CD8-positive, alpha-beta memory T cell (primary cell): ENCODE measurements at regions not wholly inside any gene's neighbourhood (a gene's known extent, or its start where the extent isn't known, plus 50 kb on each side); places are given as distances from the start of the nearest gene placed in this dataset.

Experiments used
- CTCF ChIA-PET: fragments of 350-600 bp; sonication (Branson Sonifier 250); formaldehyde crosslinking; loops from one replicate; lab custom pipeline; 2021; ENCODE audit warnings: antibody characterized with exemption; lab: Charles Lee
- POLR2A ChIA-PET: fragments of 350-600 bp; sonication (Branson Sonifier 250); formaldehyde crosslinking; loops from one replicate; lab custom pipeline; 2021; ENCODE audit warnings: antibody characterized with exemption; lab: Charles Lee
- DNase-seq, 5 donors: peaks; one replicate each; pipeline versions ENCODE4 v3.0.0 to v3.0.0-alpha.2; 2020 to 2022; ENCODE audit warnings: mixed read lengths in 1 of 5
- H3K27ac ChIP-seq: one replicate; pipeline ENCODE4 v1.7.0; 2013; ENCODE audit warnings: low read depth, mild to moderate bottlenecking, low read length, moderate library complexity
- H3K27me3 ChIP-seq: 2 replicates; pipeline ENCODE4 v1.7.0; 2013; ENCODE audit warnings: low read length, mild to moderate bottlenecking; ENCODE audit not compliant: insufficient read depth, poor library complexity, severe bottlenecking
- H3K36me3 ChIP-seq: 2 replicates; pipeline ENCODE4 v1.7.0; 2013; ENCODE audit warnings: mild to moderate bottlenecking, low read length, moderate library complexity; ENCODE audit not compliant: insufficient read depth
- H3K4me1 ChIP-seq: 2 replicates; pipeline ENCODE4 v1.7.0; 2013; ENCODE audit warnings: mild to moderate bottlenecking, low read length, moderate library complexity; ENCODE audit not compliant: insufficient read depth
- H3K4me3 ChIP-seq: 2 replicates; pipeline ENCODE4 v1.7.0; 2013; ENCODE audit warnings: mild to moderate bottlenecking, low read length
- H3K9me3 ChIP-seq: 2 replicates; pipeline ENCODE4 v1.7.0; 2013; ENCODE audit warnings: mild to moderate bottlenecking, low read length
- H3K27ac Mint-ChIP-seq, 8 donors: one replicate each; pipeline ENCODE4 v1.8.0; 2020 to 2021; ENCODE audit warnings: mixed read lengths in 8 of 8, mild to moderate bottlenecking in 6 of 8, inconsistent platforms in 3 of 8, moderate library complexity in 3 of 8
- H3K27me3 Mint-ChIP-seq, 2 donors: one replicate each; pipeline ENCODE4 v1.8.0; 2020 to 2021; ENCODE audit warnings: mixed read lengths in 2 of 2, mild to moderate bottlenecking in 1 of 2, moderate library complexity in 1 of 2
- H3K36me3 Mint-ChIP-seq, 3 donors: one replicate each; pipeline ENCODE4 v1.8.0; 2020 to 2021; ENCODE audit warnings: mixed read lengths in 3 of 3, inconsistent platforms in 1 of 3, mild to moderate bottlenecking in 1 of 3
- H3K4me1 Mint-ChIP-seq, 3 donors: one replicate each; pipeline ENCODE4 v1.8.0; 2020 to 2021; ENCODE audit warnings: mixed read lengths in 3 of 3, inconsistent platforms in 1 of 3, mild to moderate bottlenecking in 1 of 3
- H3K4me3 Mint-ChIP-seq, 7 donors: one replicate each; pipeline ENCODE4 v1.8.0; 2020 to 2021; ENCODE audit warnings: mixed read lengths in 7 of 7, mild to moderate bottlenecking in 6 of 7, moderate library complexity in 4 of 7, inconsistent platforms in 2 of 7
- H3K9me3 Mint-ChIP-seq, 5 donors: one replicate each; pipeline ENCODE4 v1.8.0; 2020 to 2022; ENCODE audit warnings: mixed read lengths in 5 of 5, mild to moderate bottlenecking in 3 of 5, moderate library complexity in 2 of 5, inconsistent platforms in 1 of 5

DNA sequence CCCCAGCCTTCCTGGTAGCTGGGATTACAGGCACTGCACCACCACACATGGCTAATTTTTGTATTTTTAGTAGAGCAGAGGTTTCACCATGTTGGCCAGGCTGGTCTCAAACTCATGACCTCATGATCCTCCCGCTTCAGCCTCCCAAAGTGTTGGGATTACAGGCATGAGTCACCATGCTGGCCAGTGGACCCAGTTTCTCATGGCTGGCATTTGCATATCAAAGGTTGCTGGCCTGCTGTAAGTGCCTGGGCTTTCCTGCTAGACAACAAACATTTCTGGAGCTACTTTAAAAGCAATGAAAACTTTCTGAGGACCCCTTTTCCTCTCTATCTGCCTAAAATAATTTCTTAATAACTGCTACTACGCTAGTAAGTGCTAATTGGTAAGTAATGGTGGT is 228.2 kb downstream of the PCDH10 start:
- H3K36me3 ChIP-seq, result no peaks in the 10 kb centered on the region
- H3K27ac ChIP-seq, result no peak overlapping the region
- H3K27me3 ChIP-seq, result no peaks in the 10 kb centered on the region
- Mint-ChIP-seq H3K27me3 (no peaks in the 10 kb centered on the region), H3K4me3 (no peak overlapping the region), H3K9me3 (peaks cover 2 to 33% (median 18%) of the 10 kb centered on the region in 5 donors), H3K4me1 (no peaks in the 10 kb centered on the region), H3K27ac (no peak overlapping the region), H3K36me3 (peaks cover 0 to 4% (median 0%) of the 10 kb centered on the region in 3 donors)
- CTCF ChIA-PET, result no interaction called here
- no peak for DNase-seq
- POLR2A ChIA-PET, result no interaction called here
- H3K4me3 ChIP-seq, result no peak overlapping the region
- no peaks in the 10 kb centered on the region for H3K4me1 ChIP-seq
- H3K9me3 ChIP-seq, result no peaks in the 10 kb centered on the region

DNA sequence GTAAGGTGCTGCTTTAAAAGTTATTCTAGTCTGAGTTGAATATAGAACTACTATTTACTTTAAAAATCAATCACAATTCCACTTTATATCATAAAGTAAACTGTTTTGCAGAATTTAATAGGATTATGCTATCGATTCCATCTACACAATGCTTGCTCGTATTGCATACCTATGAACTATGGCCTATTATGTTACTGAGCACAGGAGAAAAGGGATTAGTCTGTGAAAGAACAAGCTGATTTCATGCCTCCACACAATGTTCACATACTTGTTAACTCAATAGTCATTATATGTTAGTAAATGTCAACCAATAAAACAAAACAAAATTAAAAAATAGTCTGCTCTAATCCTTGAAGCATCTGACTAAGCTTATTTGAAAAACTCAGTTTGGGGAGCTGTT is 223.6 kb downstream of the PCDH10 start:
- Mint-ChIP-seq H3K27me3 (no peaks in the 10 kb centered on the region), H3K9me3 (peaks cover 0 to 25% (median 12%) of the 10 kb centered on the region in 5 donors), H3K27ac (no peak overlapping the region), H3K36me3 (peaks cover 0 to 4% (median 0%) of the 10 kb centered on the region in 3 donors), H3K4me3 (no peak overlapping the region), H3K4me1 (no peaks in the 10 kb centered on the region)
- Histone ChIP-seq H3K36me3 (no peaks in the 10 kb centered on the region), H3K4me3 (no peak overlapping the region), H3K27ac (no peak overlapping the region), H3K27me3 (no peaks in the 10 kb centered on the region), H3K4me1 (no peaks in the 10 kb centered on the region), H3K9me3 (no peaks in the 10 kb centered on the region)
- CTCF ChIA-PET, result no interaction called here
- no peak for DNase-seq
- POLR2A ChIA-PET, result no interaction called here

DNA sequence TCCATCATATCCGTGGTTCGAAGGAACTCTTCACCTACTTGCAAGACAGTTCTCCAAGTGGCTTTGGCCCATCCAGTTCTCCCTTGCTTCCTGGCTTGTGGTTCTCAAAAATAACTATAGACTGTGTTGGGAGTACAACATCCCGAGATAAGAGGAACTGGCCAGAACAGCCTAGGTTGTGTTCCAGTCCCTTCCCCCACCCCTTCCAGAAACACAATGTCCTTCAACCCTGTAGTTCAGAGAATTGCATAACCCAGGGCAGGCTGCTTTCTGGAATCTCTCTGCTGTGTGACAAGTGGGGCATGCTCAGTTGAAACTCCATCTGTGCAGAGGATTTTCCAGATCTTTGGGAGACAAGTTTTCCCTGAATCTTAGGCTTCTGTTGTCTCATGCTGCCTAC is 206.5 kb downstream of the PCDH10 start:
- H3K4me1 Mint-ChIP-seq, result no peaks in the 10 kb centered on the region
- peaks cover 0 to 2% of the 10 kb centered on the region in 2 donors for H3K27me3 Mint-ChIP-seq
- Histone ChIP-seq H3K27me3 (no peaks in the 10 kb centered on the region), H3K4me3 (no peak overlapping the region), H3K9me3 (no peaks in the 10 kb centered on the region), H3K27ac (no peak overlapping the region), H3K36me3 (no peaks in the 10 kb centered on the region), H3K4me1 (no peaks in the 10 kb centered on the region)
- CTCF ChIA-PET, result no interaction called here
- peaks cover 7 to 26% (median 8%) of the 10 kb centered on the region in 5 donors for H3K9me3 Mint-ChIP-seq
- DNase-seq, result no peak
- no peak overlapping the region for H3K4me3 Mint-ChIP-seq
- no peak overlapping the region for H3K27ac Mint-ChIP-seq
- POLR2A ChIA-PET, result no interaction called here
- H3K36me3 Mint-ChIP-seq, result no peaks in the 10 kb centered on the region

DNA sequence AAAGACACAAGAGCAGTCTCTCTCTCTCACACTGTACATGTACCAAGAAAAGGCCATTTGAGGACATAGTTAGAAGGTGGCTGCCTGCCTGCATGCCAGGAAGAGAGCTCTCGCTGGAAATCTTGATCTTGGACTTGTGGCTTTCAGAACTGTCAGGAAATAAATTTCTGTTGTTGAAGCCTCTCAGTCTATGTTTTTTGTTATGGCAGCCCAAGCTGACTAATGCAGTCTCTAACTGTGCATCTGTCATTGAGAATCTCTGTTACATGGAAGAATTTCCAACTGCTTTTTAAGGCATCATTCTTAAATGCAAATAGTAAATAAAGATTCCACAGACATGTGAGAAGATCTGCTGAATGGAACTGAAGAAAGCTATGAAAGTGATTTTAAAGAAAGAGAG is 198.3 kb downstream of the PCDH10 start:
- Mint-ChIP-seq H3K36me3 (no peaks in the 10 kb centered on the region), H3K4me1 (no peaks in the 10 kb centered on the region), H3K27me3 (no peaks in the 10 kb centered on the region), H3K9me3 (peaks cover 0 to 39% (median 10%) of the 10 kb centered on the region in 5 donors), H3K4me3 (no peak overlapping the region), H3K27ac (no peak overlapping the region)
- H3K4me1 ChIP-seq, result no peaks in the 10 kb centered on the region
- H3K27ac ChIP-seq, result no peak overlapping the region
- H3K27me3 ChIP-seq, result no peaks in the 10 kb centered on the region
- no peaks in the 10 kb centered on the region for H3K36me3 ChIP-seq
- DNase-seq, result no peak
- H3K4me3 ChIP-seq, result no peak overlapping the region
- ChIA-PET POLR2A (no interaction called here), CTCF (no interaction called here)
- no peaks in the 10 kb centered on the region for H3K9me3 ChIP-seq

DNA sequence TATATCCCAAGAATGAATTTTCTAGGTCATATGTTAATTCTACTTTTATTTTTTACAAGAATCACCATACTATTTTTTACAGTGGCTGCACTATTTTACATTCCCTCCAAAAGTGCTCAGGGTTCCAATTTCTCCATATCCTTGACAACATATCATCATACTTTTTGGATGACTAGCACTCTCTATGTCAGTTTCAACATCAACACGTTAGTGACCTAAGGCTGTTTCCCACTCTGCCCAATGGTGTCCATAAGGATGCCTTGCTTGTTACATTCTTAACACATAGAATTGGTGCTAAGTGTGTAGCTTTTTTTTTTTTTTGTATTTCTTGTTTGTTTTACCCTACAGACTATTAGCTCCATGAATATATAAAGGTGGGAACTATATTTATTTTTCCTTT is 175.4 kb downstream of the PCDH10 start:
- no peak overlapping the region for H3K27ac Mint-ChIP-seq
- H3K36me3 Mint-ChIP-seq, result no peaks in the 10 kb centered on the region
- ChIA-PET POLR2A (no interaction called here), CTCF (no interaction called here)
- Histone ChIP-seq H3K9me3 (no peaks in the 10 kb centered on the region), H3K36me3 (no peaks in the 10 kb centered on the region), H3K4me3 (no peak overlapping the region), H3K27ac (no peak overlapping the region), H3K27me3 (no peaks in the 10 kb centered on the region), H3K4me1 (no peaks in the 10 kb centered on the region)
- H3K4me1 Mint-ChIP-seq, result no peaks in the 10 kb centered on the region
- H3K27me3 Mint-ChIP-seq, result no peaks in the 10 kb centered on the region
- H3K9me3 Mint-ChIP-seq, result peaks cover 0 to 18% (median 2%) of the 10 kb centered on the region in 5 donors
- H3K4me3 Mint-ChIP-seq, result no peak overlapping the region
- no peak for DNase-seq

DNA sequence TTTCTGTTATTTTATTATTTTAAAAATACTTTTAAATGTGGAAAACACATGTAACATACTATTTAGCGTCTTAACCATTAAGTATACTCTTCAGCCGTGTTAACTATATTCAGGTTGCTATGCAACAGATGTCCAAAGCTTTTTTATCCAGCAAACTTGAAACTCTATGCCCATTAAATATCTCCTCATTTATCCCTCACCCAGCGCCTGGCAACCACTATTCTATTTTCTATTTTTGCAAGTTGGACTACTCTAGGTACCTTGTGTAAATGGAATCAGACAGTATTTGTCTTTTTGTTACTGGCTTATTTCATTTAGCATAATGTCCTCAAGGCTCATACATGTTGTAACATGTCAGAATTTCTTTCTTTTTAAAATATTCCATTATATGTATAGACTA is 174.6 kb downstream of the PCDH10 start:
- DNase-seq, result no peak

DNA sequence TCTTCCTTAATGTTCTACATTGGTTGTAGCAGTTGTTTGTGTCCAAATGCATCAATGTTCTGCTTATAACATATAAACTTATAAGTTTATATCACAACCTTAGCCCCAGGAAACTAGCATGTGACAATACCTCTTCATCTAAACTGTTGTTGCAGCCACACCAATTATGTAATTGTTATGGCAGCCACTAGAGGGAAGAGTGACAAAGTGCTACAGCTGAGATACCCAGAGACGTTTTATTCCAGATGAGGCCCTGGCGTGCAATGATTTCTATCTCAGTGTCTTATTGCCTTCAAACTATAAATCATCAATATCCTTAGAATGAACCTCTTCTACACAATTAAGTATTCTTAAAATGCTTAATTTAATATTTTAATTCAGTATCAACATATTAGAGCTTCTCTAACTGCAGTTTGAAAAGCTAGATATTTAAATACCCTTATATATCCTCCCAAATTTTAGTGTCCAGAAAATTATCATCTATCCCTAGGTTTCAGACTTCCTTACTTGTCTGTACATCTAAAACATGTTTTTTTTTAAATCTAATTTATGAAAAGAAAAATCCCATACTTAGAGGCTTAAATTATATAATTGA is 171.6 kb downstream of the PCDH10 start:
- H3K27ac Mint-ChIP-seq, result no peak overlapping the region
- ChIA-PET POLR2A (no interaction called here), CTCF (no interaction called here)
- no peak overlapping the region for H3K4me3 Mint-ChIP-seq
- Histone ChIP-seq H3K4me3 (no peak overlapping the region), H3K27me3 (no peaks in the 10 kb centered on the region), H3K4me1 (no peaks in the 10 kb centered on the region), H3K9me3 (no peaks in the 10 kb centered on the region), H3K27ac (no peak overlapping the region), H3K36me3 (no peaks in the 10 kb centered on the region)
- peaks cover 0 to 14% (median 7%) of the 10 kb centered on the region in 5 donors for H3K9me3 Mint-ChIP-seq
- no peaks in the 10 kb centered on the region for H3K27me3 Mint-ChIP-seq
- DNase-seq, result no peak
- H3K4me1 Mint-ChIP-seq, result no peaks in the 10 kb centered on the region
- H3K36me3 Mint-ChIP-seq, result no peaks in the 10 kb centered on the region

More for the DNA sequence above, 174.6 kb downstream of the PCDH10 start:
- ChIA-PET CTCF (no interaction called here), POLR2A (no interaction called here)
- Histone ChIP-seq H3K27me3 (no peaks in the 10 kb centered on the region), H3K27ac (no peak overlapping the region), H3K36me3 (no peaks in the 10 kb centered on the region), H3K9me3 (no peaks in the 10 kb centered on the region), H3K4me3 (no peak overlapping the region), H3K4me1 (no peaks in the 10 kb centered on the region)
- Mint-ChIP-seq H3K4me3 (no peak overlapping the region), H3K4me1 (no peaks in the 10 kb centered on the region), H3K27ac (no peak overlapping the region), H3K36me3 (no peaks in the 10 kb centered on the region), H3K9me3 (peaks cover 0 to 14% (median 6%) of the 10 kb centered on the region in 5 donors), H3K27me3 (no peaks in the 10 kb centered on the region)

DNA sequence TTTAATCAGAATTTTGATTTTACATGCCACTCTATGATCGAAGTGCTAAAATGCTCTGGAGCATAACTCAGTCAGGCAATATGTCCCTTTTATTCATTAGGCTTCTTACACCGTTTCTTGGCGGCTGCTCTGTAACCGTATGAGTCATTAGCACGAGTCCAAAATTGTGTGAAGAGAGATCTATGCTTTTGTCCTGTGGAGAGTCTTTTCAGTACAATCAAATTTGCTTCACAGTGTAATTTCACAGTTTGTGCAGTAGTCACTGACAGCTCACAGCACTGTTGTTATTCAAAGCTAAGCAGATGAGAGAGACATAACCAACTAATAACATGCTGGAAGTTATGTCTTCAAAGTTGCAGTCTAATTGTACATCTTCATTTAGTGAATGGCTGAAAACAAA is 167.8 kb downstream of the PCDH10 start:
- no peaks in the 10 kb centered on the region for H3K27me3 ChIP-seq
- Mint-ChIP-seq H3K27ac (no peak overlapping the region), H3K4me1 (no peaks in the 10 kb centered on the region), H3K9me3 (peaks cover 0 to 19% (median 10%) of the 10 kb centered on the region in 5 donors), H3K36me3 (no peaks in the 10 kb centered on the region), H3K4me3 (no peak overlapping the region), H3K27me3 (no peaks in the 10 kb centered on the region)
- H3K4me3 ChIP-seq, result no peak overlapping the region
- H3K36me3 ChIP-seq, result no peaks in the 10 kb centered on the region
- POLR2A ChIA-PET, result no interaction called here
- H3K9me3 ChIP-seq, result no peaks in the 10 kb centered on the region
- CTCF ChIA-PET, result no interaction called here
- DNase-seq, result no peak
- no peaks in the 10 kb centered on the region for H3K4me1 ChIP-seq
- no peak overlapping the region for H3K27ac ChIP-seq
